Osteoblast (primary cell): ENCODE measurements at regions not wholly inside any gene's neighbourhood (a gene's known extent, or its start where the extent isn't known, plus 50 kb on each side); places are given as distances from the start of the nearest gene placed in this dataset.

Experiments
- DNase-seq: peaks from one replicate; pipeline ENCODE4 v3.0.0; 2011; ENCODE audit warnings: low spot score, mixed read lengths; ENCODE audit not compliant: insufficient read length; ENCODE audit errors: missing footprints
- H2AFZ ChIP-seq: 2 replicates; pipeline ENCODE4 v1.6.0; 2011; ENCODE audit warnings: mild to moderate bottlenecking, low read length
- H3K27ac ChIP-seq: 2 replicates; pipeline ENCODE4 v1.5.1; 2011; ENCODE audit warnings: mild to moderate bottlenecking, low read depth, low read length, moderate library complexity
- H3K27me3 ChIP-seq: 2 replicates; pipeline ENCODE4 v1.6.0; 2012; ENCODE audit warnings: mild to moderate bottlenecking, control low read depth, inconsistent platforms, low read length, moderate library complexity; ENCODE audit not compliant: insufficient read depth
- H3K36me3 ChIP-seq: 2 replicates; pipeline ENCODE4 v1.5.1; 2011; ENCODE audit warnings: mild to moderate bottlenecking, low read length, control low read depth, moderate library complexity; ENCODE audit not compliant: insufficient read depth
- H3K4me1 ChIP-seq: 2 replicates; pipeline ENCODE4 v1.5.1; 2011; ENCODE audit warnings: mild to moderate bottlenecking, low read length, control low read depth, moderate library complexity; ENCODE audit not compliant: insufficient read depth
- H3K4me2 ChIP-seq: 2 replicates; pipeline ENCODE4 v1.6.0; 2011; ENCODE audit warnings: mild to moderate bottlenecking, low read length; ENCODE audit not compliant: insufficient read depth
- H3K4me3 ChIP-seq: fragments of 200-600 bp; sonication (generic); 3 replicates; pipeline ENCODE4 v1.5.1; 2012; ENCODE audit warnings: mild to moderate bottlenecking, low read length, inconsistent platforms; ENCODE audit not compliant: insufficient read depth
- H3K79me2 ChIP-seq: 2 replicates; pipeline ENCODE4 v1.6.0; 2012; ENCODE audit warnings: mild to moderate bottlenecking, low read length, control low read depth, inconsistent platforms; ENCODE audit not compliant: insufficient read depth
- H3K9me3 ChIP-seq: 2 replicates; pipeline ENCODE4 v1.5.1; 2011; ENCODE audit warnings: low read depth, low read length, control low read depth
- H4K20me1 ChIP-seq: 2 replicates; pipeline ENCODE4 v1.6.0; 2012; ENCODE audit warnings: mild to moderate bottlenecking, low read length, control low read depth; ENCODE audit not compliant: insufficient read depth
- CTCF ChIP-seq: IDR thresholded peaks from 2 replicates; pipeline ENCODE4 v1.5.1; 2011; ENCODE audit warnings: mild to moderate bottlenecking, low read depth, low read length, moderate library complexity; ENCODE audit errors: extremely low read depth

- Histone ChIP-seq H3K36me3 (no peaks in the 10 kb centered on the region), H3K9me3 (peaks cover 2% of the 10 kb centered on the region), H3K27me3 (no peaks in the 10 kb centered on the region), H4K20me1 (no peaks in the 10 kb centered on the region), H3K4me1 (no peaks in the 10 kb centered on the region), H2AFZ (no peak overlapping the region), H3K4me2 (no peak overlapping the region), H3K79me2 (no peaks in the 10 kb centered on the region), H3K4me3 (no peak overlapping the region), H3K27ac (no peak overlapping the region)
- no peak for TF ChIP-seq CTCF
- DNase-seq, result no peak
Observed at GRCh38 chr4:32569861-32570260, 1849.7 kb downstream of the PCDH7 start.

- Histone ChIP-seq H3K27ac (no peak overlapping the region), H2AFZ (no peak overlapping the region), H3K4me3 (no peak overlapping the region), H3K27me3 (no peaks in the 10 kb centered on the region), H3K4me1 (no peaks in the 10 kb centered on the region), H4K20me1 (no peaks in the 10 kb centered on the region), H3K79me2 (no peaks in the 10 kb centered on the region), H3K36me3 (no peaks in the 10 kb centered on the region), H3K9me3 (peaks cover under 1% of the 10 kb centered on the region), H3K4me2 (no peak overlapping the region)
- TF ChIP-seq CTCF, result no peak
- no peak for DNase-seq
Observed at GRCh38 chr4:32572366-32572765, 1852.2 kb downstream of the PCDH7 start.

GRCh38 chr4:32574803-32575202 lies 1854.6 kb downstream of the PCDH7 start:
- Histone ChIP-seq H3K9me3 (no peaks in the 10 kb centered on the region), H3K4me2 (no peak overlapping the region), H3K4me1 (no peaks in the 10 kb centered on the region), H3K36me3 (no peaks in the 10 kb centered on the region), H3K79me2 (no peaks in the 10 kb centered on the region), H3K27me3 (no peaks in the 10 kb centered on the region), H3K27ac (no peak overlapping the region), H3K4me3 (no peak overlapping the region), H4K20me1 (no peaks in the 10 kb centered on the region), H2AFZ (no peak overlapping the region)
- DNase-seq, result no peak
- TF ChIP-seq CTCF, result no peak

- no peak overlapping the region for H3K4me3 ChIP-seq
- no peak overlapping the region for H2AFZ ChIP-seq
- no peaks in the 10 kb centered on the region for H3K27me3 ChIP-seq
- H3K4me1 ChIP-seq, result no peaks in the 10 kb centered on the region
- H3K36me3 ChIP-seq, result no peaks in the 10 kb centered on the region
- no peak overlapping the region for H3K4me2 ChIP-seq
- H3K9me3 ChIP-seq, result no peaks in the 10 kb centered on the region
- no peak for TF ChIP-seq CTCF
- no peaks in the 10 kb centered on the region for H4K20me1 ChIP-seq
- DNase-seq, result no peak
- no peak overlapping the region for H3K27ac ChIP-seq
- H3K79me2 ChIP-seq, result no peaks in the 10 kb centered on the region
Observed at GRCh38 chr4:32589097-32589496, 1868.9 kb downstream of the PCDH7 start.
